ENCODE measurements at regions not wholly inside any gene's neighbourhood (a gene's known extent, or its start where the extent isn't known, plus 50 kb on each side); places are given as distances from the start of the nearest gene placed in this dataset.
A peak's percentile ranks its signal among the peaks of the same experiment; 100 is the strongest.

- no peak for DNase-seq (ENCODE audit: extremely low read depth, low read depth)
- no peak for TF ChIP-seq CTCF (IDR thresholded peaks at IDR 0.05; ENCODE audit: low read depth, low read length, missing control alignments)
- H3K4me3 ChIP-seq (replicated peaks; ENCODE audit: low read depth, low read length): no peak overlapping the region
Measured at GRCh38 chr9:86893811-86894490, 53.4 kb downstream of the GAS1 start.

- no peak for DNase-seq (ENCODE audit: extremely low read depth, low read depth)
- no peak overlapping the region for H3K4me3 ChIP-seq (replicated peaks; ENCODE audit: low read depth, low read length)
- no peak for TF ChIP-seq CTCF (IDR thresholded peaks at IDR 0.05; ENCODE audit: low read depth, low read length, missing control alignments)
Measured at GRCh38 chr9:86892576-86892975, 54.7 kb downstream of the GAS1 start.

- no peak for DNase-seq (ENCODE audit: extremely low read depth, low read depth)
- H3K4me3 ChIP-seq (replicated peaks; ENCODE audit: low read depth, low read length): no peak overlapping the region
- no peak for TF ChIP-seq CTCF (IDR thresholded peaks at IDR 0.05; ENCODE audit: low read depth, low read length, missing control alignments)
Measured at GRCh38 chr9:86891886-86892437, 55.3 kb downstream of the GAS1 start.

GRCh38 chr9:86891091-86891490 is 56.2 kb downstream of the GAS1 start:
- no peak overlapping the region for H3K4me3 ChIP-seq (replicated peaks; ENCODE audit: low read depth, low read length)
- peak; percentile 44 for DNase-seq (ENCODE audit: extremely low read depth, low read depth)
- no peak for TF ChIP-seq CTCF (IDR thresholded peaks at IDR 0.05; ENCODE audit: low read depth, low read length, missing control alignments)

GRCh38 chr9:86885232-86885631 is 62.1 kb downstream of the GAS1 start:
- no peak for DNase-seq (ENCODE audit: extremely low read depth, low read depth)
- no peak overlapping the region for H3K4me3 ChIP-seq (replicated peaks; ENCODE audit: low read depth, low read length)
- no peak for TF ChIP-seq CTCF (IDR thresholded peaks at IDR 0.05; ENCODE audit: low read depth, low read length, missing control alignments)

- DNase-seq (ENCODE audit: extremely low read depth, low read depth): no peak
- no peak for TF ChIP-seq CTCF (IDR thresholded peaks at IDR 0.05; ENCODE audit: low read depth, low read length, missing control alignments)
- H3K4me3 ChIP-seq (replicated peaks; ENCODE audit: low read depth, low read length): no peak overlapping the region
Measured at GRCh38 chr9:86876621-86877196, 70.6 kb downstream of the GAS1 start.
